Right lobe of liver (tissue), 6 donors: ENCODE measurements at regions not wholly inside any gene's neighbourhood (a gene's known extent, or its start where the extent isn't known, plus 50 kb on each side); places are given as distances from the start of the nearest gene placed in this dataset.

Source experiments
- ATAC-seq, 4 donors: fragments of 200-7000 bp; cut with Tn5 transposase; one replicate each; pipeline ENCODE4 v1.9.1; 2020; ENCODE audit warnings: mild to moderate bottlenecking in 4 of 4, moderate library complexity in 4 of 4
- DNase-seq, 3 donors: peaks; one replicate each; pipeline ENCODE4 v3.0.0-alpha.2; 2020
- H3K27ac ChIP-seq, 3 donors: fragments of 200-600 bp; one replicate each; pipeline ENCODE4 v1.8.0; 2022
- H3K27me3 ChIP-seq, 2 donors: fragments of 200-600 bp; one replicate each; pipeline ENCODE4 v1.8.0; 2022
- H3K36me3 ChIP-seq, 4 donors: fragments of 200-600 bp; sonication (generic) in 1 of 4; one replicate each; pipeline versions ENCODE4 v1.5.1 to v1.8.0; 2017 to 2022; ENCODE audit warnings: control low read depth in 1 of 4
- H3K4me1 ChIP-seq, 4 donors: fragments of 200-600 bp; sonication (generic) in 1 of 4; one replicate each; pipeline versions ENCODE4 v1.5.1 to v1.8.0; 2017 to 2022; ENCODE audit warnings: control low read depth in 1 of 4
- H3K4me3 ChIP-seq, 3 donors: fragments of 200-600 bp; one replicate each; pipeline ENCODE4 v1.8.0; 2022
- H3K9me3 ChIP-seq, 4 donors: fragments of 200-600 bp; sonication (generic) in 1 of 4; one replicate each; pipeline versions ENCODE4 v1.5.1 to v1.8.0; 2017 to 2022; ENCODE audit warnings: control low read depth in 1 of 4
- CTCF ChIP-seq, 4 donors: fragments of 200-600 bp in 3 of 4; fragments of 450-650 bp in 1 of 4; IDR thresholded peaks; one replicate each; pipeline versions ENCODE4 v1.5.1 to v1.8.0; 2016 to 2022; ENCODE audit warnings: antibody characterized with exemption in 4 of 4, mild to moderate bottlenecking in 2 of 4
- POLR2A ChIP-seq: fragments of 450-650 bp; IDR thresholded peaks from one replicate; pipeline ENCODE4 v1.6.1; 2017; ENCODE audit warnings: antibody characterized with exemption, mild to moderate bottlenecking
- WGBS: methylation state at CpG from one replicate; pipeline ENCODE4 v1.1.6; 2018; ENCODE audit warnings: low coverage, low lambda C conversion rate; ENCODE audit not compliant: insufficient coverage; ENCODE audit errors: missing lambda C conversion rate; 5-methylcytosine and 5-hydroxymethylcytosine counted together
- intact Hi-C, 2 donors: fragments of 100-400 bp; cut with DNase I; formaldehyde crosslinking; loops; one replicate each; pipeline versions ENCODE4 v1.11.2 to v1.14.1; 2022
- donor health status: DM: no; HTN: yes; CAD: no.
- donor health status: DM: no; HTN: no; CAD: no.
- donor health status: DM: no; HTN: no; CAD: no.
- donor health status: DM: no; HTN: yes; CAD: no.
- donor health status: DM: no; HTN: yes; CAD: no.

GRCh38 chr6:125432963-125433362, 131.2 kb upstream of the HDDC2 start:
- DNase-seq = no peak
- H3K27me3 ChIP-seq = no peaks in the 10 kb centered on the region
- TF ChIP-seq POLR2A = no peak
- no peak for TF ChIP-seq CTCF (IDR thresholded peaks at IDR 0.05)
- intact Hi-C loops = no loop called here
- no peak overlapping the region for H3K4me3 ChIP-seq
- 29% methylated on average over 5 of the region's 5 CpGs for WGBS
- ATAC-seq = no peak
- H3K36me3 ChIP-seq = no peaks in the 10 kb centered on the region
- no peaks in the 10 kb centered on the region for H3K4me1 ChIP-seq
- H3K27ac ChIP-seq = no peak overlapping the region
- no peaks in the 10 kb centered on the region for H3K9me3 ChIP-seq

GRCh38 chr6:125434760-125435159, 133.0 kb upstream of the HDDC2 start:
- no peaks in the 10 kb centered on the region for H3K27me3 ChIP-seq
- no peak overlapping the region for H3K27ac ChIP-seq
- TF ChIP-seq CTCF (IDR thresholded peaks at IDR 0.05) (no peak), POLR2A (no peak)
- no peak for ATAC-seq
- no peak overlapping the region for H3K4me3 ChIP-seq
- no peaks in the 10 kb centered on the region for H3K4me1 ChIP-seq
- WGBS = 87% methylated on average over 2 of the region's 2 CpGs
- no peaks in the 10 kb centered on the region for H3K36me3 ChIP-seq
- no peaks in the 10 kb centered on the region for H3K9me3 ChIP-seq
- DNase-seq = no peak
- intact Hi-C loops = no loop called here

GRCh38 chr6:125439512-125439911, 137.7 kb upstream of the HDDC2 start:
- H3K9me3 ChIP-seq = no peaks in the 10 kb centered on the region

GRCh38 chr6:125444006-125444923, 142.5 kb upstream of the HDDC2 start:
- WGBS = 57% methylated on average over 13 of the region's 16 CpGs
- DNase-seq (peak in 2 of 3 donors; percentile 50 to 52), ATAC-seq (peak in 3 of 4 donors; percentile 48 to 68 (median 63))
- Histone ChIP-seq H3K36me3 (no peaks in the 10 kb centered on the region), H3K4me3 (no peak overlapping the region), H3K27ac (no peak overlapping the region), H3K9me3 (no peaks in the 10 kb centered on the region), H3K4me1 (no peaks in the 10 kb centered on the region), H3K27me3 (no peaks in the 10 kb centered on the region)
- intact Hi-C loops = no loop called here
- TF ChIP-seq POLR2A = no peak
- TF ChIP-seq CTCF (IDR thresholded peaks at IDR 0.05) = no peak

More at GRCh38 chr6:125439512-125439911, 137.7 kb upstream of the HDDC2 start:
- no peaks in the 10 kb centered on the region for H3K4me1 ChIP-seq
- intact Hi-C loops = no loop called here
- TF ChIP-seq POLR2A = no peak
- no peak for TF ChIP-seq CTCF (IDR thresholded peaks at IDR 0.05)
- H3K27ac ChIP-seq = no peak overlapping the region
- DNase-seq (no peak), ATAC-seq (no peak)
- H3K36me3 ChIP-seq = no peaks in the 10 kb centered on the region
- no peaks in the 10 kb centered on the region for H3K27me3 ChIP-seq
- 87% methylated on average over 1 of the region's 1 CpG for WGBS
- H3K4me3 ChIP-seq = no peak overlapping the region
